HG02885 (cell line): ENCODE measurements at regions not wholly inside any gene's neighbourhood (a gene's known extent, or its start where the extent isn't known, plus 50 kb on each side); places are given as distances from the start of the nearest gene placed in this dataset.

Source experiments
- ATAC-seq: cut with Tn5 transposase; IDR thresholded peaks from one replicate; pipeline ENCODE4 v1.9.1; 2021; ENCODE audit warnings: mild to moderate bottlenecking; ENCODE audit not compliant: unreplicated experiment, poor library complexity

DNA sequence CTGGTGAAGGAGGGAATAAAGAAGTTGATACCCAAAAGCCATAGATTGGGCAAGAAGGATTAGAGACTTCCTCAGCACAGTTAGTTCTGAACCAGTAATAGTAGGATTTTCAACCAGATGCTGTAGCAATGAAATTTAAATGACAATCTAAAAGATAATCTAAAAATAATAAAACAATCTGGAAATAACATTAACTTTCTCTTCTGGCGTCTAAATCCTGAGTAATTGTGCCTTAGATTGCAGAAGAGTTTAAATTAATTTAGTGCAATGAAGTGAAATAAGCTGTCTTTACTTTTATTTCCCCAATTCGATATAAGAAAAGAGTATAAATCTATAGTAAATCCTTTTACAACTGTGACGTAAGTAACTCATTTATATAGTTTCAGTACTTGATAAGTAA lies 186.8 kb upstream of the DOK6 start:
- ATAC-seq: no peak

GRCh38 chr18:69215161-69215560 lies 185.5 kb upstream of the DOK6 start:
- no peak for ATAC-seq

GRCh38 chr18:69216321-69216720 lies 184.4 kb upstream of the DOK6 start:
- no peak for ATAC-seq

GRCh38 chr18:69217196-69218000 lies 183.3 kb upstream of the DOK6 start:
- ATAC-seq: no peak

- ATAC-seq: no peak
Measured at GRCh38 chr18:69220529-69220928, 180.2 kb upstream of the DOK6 start.

- ATAC-seq: no peak
Measured at GRCh38 chr18:69222089-69222488, 178.6 kb upstream of the DOK6 start.

DNA sequence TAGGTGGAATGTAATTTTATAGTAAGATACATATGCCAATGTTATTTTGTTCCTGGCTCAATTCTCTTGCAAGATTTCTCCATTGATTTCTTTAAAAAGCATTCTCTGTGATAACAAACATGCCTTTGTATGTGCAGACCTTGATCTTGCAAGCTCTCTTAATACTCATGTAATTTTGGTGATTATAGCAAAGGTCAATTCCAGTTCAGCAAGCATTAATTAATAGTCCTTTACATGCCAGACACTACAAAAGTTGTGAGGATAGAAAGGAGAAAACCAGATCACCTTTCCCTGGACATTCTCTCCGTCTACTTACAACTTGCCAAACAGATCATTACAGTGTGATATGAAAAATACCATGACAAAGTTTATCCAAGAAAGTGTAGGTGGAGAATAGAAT lies 173.7 kb upstream of the DOK6 start:
- no peak for ATAC-seq

DNA sequence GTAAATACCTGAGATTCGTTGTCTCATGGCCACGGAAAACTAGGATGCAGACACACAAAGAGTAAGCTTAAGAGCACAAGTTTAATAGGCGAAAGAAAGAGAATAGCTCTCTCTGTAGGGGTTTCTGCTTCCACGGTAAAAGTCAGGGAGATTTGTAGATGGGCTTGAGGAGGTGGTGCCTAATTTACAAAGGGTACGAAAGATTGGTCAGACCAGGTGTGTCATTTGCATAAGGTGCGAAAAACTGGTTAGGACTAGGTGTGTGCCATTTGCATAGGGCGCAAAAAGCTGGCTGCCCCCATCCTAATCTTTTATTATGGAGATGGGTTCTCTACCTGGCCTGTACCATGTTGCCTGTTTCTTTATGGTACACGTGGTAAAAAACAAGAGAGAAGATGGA lies 170.5 kb upstream of the DOK6 start:
- ATAC-seq: no peak

- ATAC-seq: no peak
Measured at GRCh38 chr18:69233465-69234054, 167.1 kb upstream of the DOK6 start.

DNA sequence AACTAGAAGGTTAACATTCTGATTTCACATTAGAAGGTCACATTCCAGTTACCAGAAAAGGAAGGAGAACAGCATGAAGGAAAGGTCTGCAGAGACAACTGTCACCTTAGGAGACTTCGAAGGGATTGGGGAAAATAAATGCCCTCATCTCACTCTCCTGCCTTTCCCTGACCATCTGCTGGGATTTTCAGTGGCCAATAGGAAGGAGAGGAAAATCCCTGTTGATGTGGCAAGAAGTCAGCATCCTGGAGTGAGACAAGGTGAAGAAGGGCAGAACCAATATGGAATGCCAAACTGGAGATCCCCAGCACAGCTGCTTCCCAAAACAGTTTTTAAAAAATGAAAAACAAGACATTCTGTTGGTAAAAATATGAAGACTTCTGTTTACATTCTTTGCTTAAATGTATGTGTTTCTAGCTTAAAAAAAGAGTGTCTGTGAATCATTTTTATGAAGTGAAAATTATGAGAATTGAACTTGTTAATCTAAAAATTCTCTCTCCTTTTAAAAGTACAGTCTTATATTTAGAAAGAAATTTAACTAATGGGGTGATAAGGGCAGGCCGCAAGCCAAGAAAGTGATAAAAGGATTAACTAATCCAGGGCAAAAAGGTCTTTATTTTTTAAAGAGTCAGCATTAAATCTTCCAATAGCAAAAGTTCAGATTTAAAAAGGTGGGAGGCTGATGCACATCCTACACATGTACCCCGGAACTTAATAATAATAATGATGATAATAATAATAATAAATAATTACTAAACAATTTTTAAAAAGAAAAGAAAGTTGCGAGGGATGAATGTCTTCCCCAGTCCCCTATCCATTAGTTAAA lies 160.6 kb upstream of the DOK6 start:
- no peak for ATAC-seq

DNA sequence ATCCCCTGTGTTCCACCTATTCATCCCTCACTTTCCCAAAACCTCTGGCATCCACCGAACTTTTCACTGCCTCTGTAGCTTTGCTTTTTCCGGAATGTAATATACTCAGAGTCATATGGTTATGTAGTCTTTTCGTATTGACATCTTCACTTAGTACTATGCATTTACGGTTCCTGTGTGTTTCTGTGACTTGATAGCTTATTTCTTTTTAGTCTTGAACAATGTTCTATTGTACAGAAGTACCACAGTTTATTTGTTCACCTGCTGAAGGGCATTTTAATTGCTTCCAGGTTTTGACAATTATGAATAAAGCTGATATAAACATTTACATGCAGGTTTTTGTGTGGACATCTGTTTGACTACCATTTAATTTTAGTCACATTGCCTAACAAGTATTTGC lies 154.7 kb upstream of the DOK6 start:
- ATAC-seq: no peak

DNA sequence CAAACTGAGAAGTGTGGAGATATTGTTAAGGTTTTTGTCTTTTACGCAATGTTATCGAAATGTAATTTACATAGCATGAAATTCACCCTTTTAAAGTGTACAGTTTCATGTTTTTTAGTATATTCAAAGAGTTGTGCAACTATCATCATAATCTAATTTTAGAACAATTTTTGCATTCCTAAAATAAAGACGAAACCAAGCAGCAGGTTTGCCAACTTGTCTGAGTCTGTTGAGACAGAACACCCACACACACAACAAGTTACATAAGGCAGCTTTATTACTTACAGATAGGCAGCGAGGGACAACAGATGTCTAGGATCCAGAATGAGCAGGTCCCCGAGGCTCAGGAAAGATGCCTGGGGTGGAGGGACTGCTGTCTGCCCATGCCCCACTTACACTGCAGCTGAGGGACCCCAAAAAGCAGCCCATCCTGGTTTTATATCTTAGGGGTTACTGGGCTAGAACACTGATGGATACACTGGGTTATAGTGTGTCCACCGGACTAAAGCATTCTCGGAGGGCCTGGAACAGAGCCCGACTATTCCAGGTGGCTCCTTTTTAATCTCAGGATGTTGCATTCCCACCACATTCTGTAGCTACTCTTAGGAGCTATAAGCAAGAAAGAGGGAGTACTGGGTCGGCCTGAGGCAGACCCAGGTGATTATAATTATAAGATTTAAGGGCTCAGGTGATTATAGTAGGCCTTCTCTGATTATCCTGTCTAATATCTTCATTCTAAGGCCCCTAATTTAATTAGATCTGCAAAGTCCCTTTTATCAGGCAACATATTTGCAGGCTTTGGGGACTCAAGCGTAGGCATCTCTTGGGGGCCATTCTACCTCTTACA lies 150.2 kb upstream of the DOK6 start:
- ATAC-seq: peak; percentile 50

- ATAC-seq: no peak
Measured at GRCh38 chr18:69257861-69258458, 142.7 kb upstream of the DOK6 start.

DNA sequence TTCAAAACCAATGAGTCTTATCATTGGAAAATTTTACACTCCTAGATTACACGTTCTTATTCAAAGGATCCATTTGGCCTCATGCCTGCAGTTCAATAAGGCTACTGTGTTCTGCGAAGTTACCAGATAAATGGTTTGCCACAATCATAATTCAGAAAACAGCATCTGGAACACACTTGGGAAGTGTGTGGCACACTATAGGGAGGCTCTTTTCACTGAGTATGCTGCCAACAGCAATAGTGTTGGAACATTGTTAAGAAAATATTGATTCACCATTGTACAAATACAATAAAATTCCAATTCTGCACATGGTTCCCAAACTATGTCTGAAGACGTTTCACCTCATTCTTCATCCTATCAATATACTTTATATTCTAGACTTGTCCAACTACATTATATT lies 141.4 kb upstream of the DOK6 start:
- no peak for ATAC-seq

GRCh38 chr18:69261406-69261805 lies 139.3 kb upstream of the DOK6 start:
- no peak for ATAC-seq

- no peak for ATAC-seq
Measured at GRCh38 chr18:69265656-69266055, 135.0 kb upstream of the DOK6 start.

GRCh38 chr18:69267895-69268294 lies 132.8 kb upstream of the DOK6 start:
- ATAC-seq: no peak

DNA sequence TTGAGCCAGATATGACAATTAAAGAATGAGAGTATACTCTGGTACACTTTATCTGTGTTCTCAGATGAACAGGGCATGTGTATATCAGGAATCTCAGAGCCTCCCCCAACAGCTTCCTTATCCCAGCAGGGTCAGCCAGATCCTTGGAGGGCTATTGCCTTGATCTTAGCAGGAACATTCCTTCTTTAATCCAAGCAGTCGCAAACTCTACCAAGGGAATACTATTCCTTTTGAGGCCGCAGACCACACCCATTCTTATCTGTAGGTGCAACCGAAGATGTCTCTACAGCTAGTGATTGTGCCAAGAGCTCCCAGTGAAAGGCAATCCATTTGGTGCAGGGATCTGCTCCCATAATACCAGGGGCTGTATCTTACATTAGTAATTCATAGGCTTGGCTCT lies 118.3 kb upstream of the DOK6 start:
- no peak for ATAC-seq

GRCh38 chr18:69291044-69291443 lies 109.6 kb upstream of the DOK6 start:
- ATAC-seq: no peak

DNA sequence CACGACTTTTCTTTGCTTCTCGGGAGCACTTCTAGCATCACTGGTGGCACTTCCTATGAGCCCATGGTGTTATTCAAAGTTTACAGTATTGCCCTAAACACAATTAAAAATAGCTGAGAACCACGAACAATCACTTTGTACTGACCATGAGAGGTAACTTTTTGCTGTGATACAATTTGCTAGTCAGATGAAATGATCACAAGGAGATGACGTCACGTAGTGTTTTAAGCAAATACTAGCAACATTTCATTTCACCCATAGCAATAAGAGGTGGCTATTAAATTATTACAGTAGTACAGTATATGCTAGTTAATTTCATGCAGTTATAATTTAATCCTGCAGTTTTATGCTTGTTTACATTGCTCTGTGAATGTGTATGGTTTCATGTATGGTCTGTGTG lies 108.9 kb upstream of the DOK6 start:
- ATAC-seq: no peak
